HepG2 (cell line): ENCODE measurements at regions not wholly inside any gene's neighbourhood (a gene's known extent, or its start where the extent isn't known, plus 50 kb on each side); places are given as distances from the start of the nearest gene placed in this dataset.
"Not testable (repeated sequence)": the region's sequence is repeated elsewhere in the genome, so short reads cannot be mapped to it uniquely, and the experiment has no call there.

Experiments
- ATAC-seq: fragments of 200-7000 bp; cut with Tn5 transposase; 3 replicates; pipeline ENCODE4 v1.9.1; 2020; ENCODE audit warnings: mild to moderate bottlenecking, moderate library complexity
- BruUV-seq: library from RNA; stranded (reverse); fragments of 400-500 nt; replicated peaks from 2 replicates; lab custom pipeline; 2021; lab: Mats Ljungman, UMichigan
- CTCF ChIA-PET: fragments of 300-600 bp; formaldehyde crosslinking; extraction: SDS; loops from one replicate; lab custom pipeline; 2021; ENCODE audit warnings: low total read pairs, inconsistent platforms, low intra/inter-chr PET ratio; lab: Yijun Ruan, JAX
- POLR2A ChIA-PET: fragments of 350-600 bp; sonication (Branson Sonifier 250); formaldehyde crosslinking; loops from one replicate; lab custom pipeline; 2020; ENCODE audit warnings: antibody characterized with exemption, inconsistent platforms; lab: Yijun Ruan, JAX
- DNase-seq: peaks from one replicate; pipeline ENCODE4 v3.0.0-alpha.2; 2015; ENCODE audit warnings: low spot score
- FAIRE-seq: peaks from 3 replicates; lab custom pipeline; 2011; peaks lifted over from hg19 to GRCh38; lab: Jason Lieb, UNC
- H2AFZ ChIP-seq: one replicate; pipeline ENCODE4 v1.6.1; 2011; ENCODE audit warnings: low read length, inconsistent platforms
- H3K27ac ChIP-seq: fragments of 300-600 bp; 3 replicates; pipeline ENCODE4 v1.8.0; 2011; ENCODE audit warnings: mixed run types, mild to moderate bottlenecking, mixed read lengths, low read length, inconsistent platforms; ENCODE audit not compliant: insufficient read depth; ENCODE audit errors: extremely low read length
- H3K27me3 ChIP-seq, 2 experiments: fragments of 200-600 bp in 1 of 2; 2 replicates in 1 of 2; 3 replicates in 1 of 2; pipeline versions ENCODE4 v1.6.0 to v1.8.0; 2011; ENCODE audit warnings: low read length in 2 of 2, mild to moderate bottlenecking in 2 of 2, moderate library complexity in 2 of 2, inconsistent platforms in 1 of 2; ENCODE audit not compliant: insufficient read depth in 2 of 2, control insufficient read depth in 1 of 2
- H3K36me3 ChIP-seq, 2 experiments: fragments of 200-600 bp in 1 of 2; replicated peaks in 1 of 2; 2 replicates in 1 of 2; 3 replicates in 1 of 2; pipeline versions ENCODE4 v1.5.1 to v1.8.0; 2011; ENCODE audit warnings: low read length in 2 of 2, inconsistent platforms in 1 of 2; ENCODE audit not compliant: insufficient read depth in 2 of 2, control insufficient read depth in 1 of 2
- H3K4me1 ChIP-seq: 2 replicates; pipeline ENCODE4 v1.5.1; 2012; ENCODE audit warnings: low read length, inconsistent platforms; ENCODE audit not compliant: insufficient read depth
- H3K4me2 ChIP-seq: 2 replicates; pipeline ENCODE4 v1.6.0; 2011; ENCODE audit warnings: low read depth, low read length, inconsistent platforms
- H3K4me3 ChIP-seq, 3 experiments: fragments of 200-600 bp in 1 of 3; sonication (generic), shearing (Covaris generic) in 1 of 3; replicated peaks in 1 of 3; 2 replicates each; pipeline ENCODE4 v1.5.1; 2011 to 2016; ENCODE audit warnings: low read length in 3 of 3, inconsistent platforms in 2 of 3, low read depth in 2 of 3, mild to moderate bottlenecking in 2 of 3, control low read depth in 1 of 3, mixed read lengths in 1 of 3; ENCODE audit not compliant: insufficient read depth in 1 of 3
- H3K79me2 ChIP-seq: one replicate; pipeline ENCODE4 v1.6.1; 2011; ENCODE audit warnings: low read length, inconsistent platforms; ENCODE audit not compliant: insufficient read depth
- H3K9ac ChIP-seq: 2 replicates; pipeline ENCODE4 v1.6.0; 2011; ENCODE audit warnings: mild to moderate bottlenecking, low read depth, low read length, inconsistent platforms; ENCODE audit not compliant: insufficient read depth
- H3K9me3 ChIP-seq: 2 replicates; pipeline ENCODE4 v1.5.1; 2012; ENCODE audit warnings: mild to moderate bottlenecking, low read length
- H4K20me1 ChIP-seq: 2 replicates; pipeline ENCODE4 v1.6.0; 2011; ENCODE audit warnings: inconsistent platforms, mild to moderate bottlenecking, low read length, moderate library complexity; ENCODE audit not compliant: insufficient read depth
- WGBS: methylation state at CpG from one replicate; pipeline ENCODE4 v1.1.6; 2017; ENCODE audit warnings: low lambda C conversion rate; 5-methylcytosine and 5-hydroxymethylcytosine counted together
- in situ Hi-C: cut with HindIII; loops from 2 replicates; pipeline ENCODE4 v1.10.0; 2017; ENCODE audit warnings: low pct_unique_long_range_greater_than_20kb; ENCODE audit not compliant: extremely low pct_ligation_motif_present
- intact Hi-C: fragments of 100-400 bp; cut with micrococcal nuclease; formaldehyde crosslinking; loops from one replicate; pipeline ENCODE4 v1.10.0; 2022; ENCODE audit not compliant: unreplicated experiment

- H3K79me2 ChIP-seq, intact Hi-C loops, H3K27ac ChIP-seq, H3K9me3 ChIP-seq, POLR2A ChIA-PET, H2AFZ ChIP-seq, H4K20me1 ChIP-seq, BruUV-seq, H3K36me3 ChIP-seq, H3K4me1 ChIP-seq, in situ Hi-C loops, CTCF ChIA-PET, FAIRE-seq, H3K9ac ChIP-seq, DNase-seq: not testable (repeated sequence)
- Histone ChIP-seq H3K27me3 (peaks cover 6 to 17% of the 10 kb centered on the region in 2 experiments; a peak in 3 of 5 replicates), H3K4me2 (peak overlapping the region; percentile 61; the same call in 1 of the 2 replicates), H3K4me3 (peak overlapping the region; percentile 46 to 61 (median 60); a peak in 4 of 6 replicates)
- 49% methylated on average over 55 of the region's 69 CpGs for WGBS
- ATAC-seq, result peak; percentile 87
Observed at GRCh38 chr2:91442906-91443729, 2751.6 kb downstream of the RPIA start.

GRCh38 chr2:91443730-91444115 lies 2752.2 kb downstream of the RPIA start:
- H3K27ac ChIP-seq, H3K79me2 ChIP-seq, H4K20me1 ChIP-seq, ATAC-seq, H3K36me3 ChIP-seq, BruUV-seq, POLR2A ChIA-PET, FAIRE-seq, H2AFZ ChIP-seq, H3K4me1 ChIP-seq, intact Hi-C loops, in situ Hi-C loops, H3K4me3 ChIP-seq, H3K4me2 ChIP-seq, CTCF ChIA-PET, DNase-seq, H3K9me3 ChIP-seq, H3K9ac ChIP-seq: not testable (repeated sequence)
- WGBS, result 79% methylated on average over 9 of the region's 11 CpGs
- peaks cover 6 to 17% of the 10 kb centered on the region in 2 experiments; a peak in 3 of 5 replicates for H3K27me3 ChIP-seq

GRCh38 chr2:91445705-91446104 lies 2754.2 kb downstream of the RPIA start:
- DNase-seq, H2AFZ ChIP-seq, H3K9ac ChIP-seq, intact Hi-C loops, ATAC-seq, in situ Hi-C loops, FAIRE-seq, POLR2A ChIA-PET, BruUV-seq, H3K27ac ChIP-seq, CTCF ChIA-PET, H3K4me3 ChIP-seq, H3K4me2 ChIP-seq, H4K20me1 ChIP-seq, H3K79me2 ChIP-seq, H3K4me1 ChIP-seq, H3K36me3 ChIP-seq, H3K9me3 ChIP-seq: not testable (repeated sequence)
- H3K27me3 ChIP-seq, result peaks cover 6 to 17% of the 10 kb centered on the region in 2 experiments; a peak in 3 of 5 replicates
- WGBS, result 59% methylated on average over 5 of the region's 5 CpGs
